Thymus (tissue), 11 donors: ENCODE measurements at regions not wholly inside any gene's neighbourhood (a gene's known extent, or its start where the extent isn't known, plus 50 kb on each side); places are given as distances from the start of the nearest gene placed in this dataset.

ENCODE experiments used
- DNase-seq, 9 donors: peaks; one replicate each; pipeline ENCODE4 v3.0.0-alpha.2; 2013; ENCODE audit warnings: low spot score in 9 of 9, low read depth in 6 of 9, missing footprints in 1 of 9
- H3K27ac ChIP-seq, 2 donors: one replicate each; pipeline ENCODE4 v1.5.1; 2013; ENCODE audit warnings: control low read depth in 1 of 2, low read depth in 1 of 2, low read length in 1 of 2, mild to moderate bottlenecking in 1 of 2, moderate library complexity in 1 of 2
- H3K27me3 ChIP-seq, 2 donors: one replicate each; pipeline ENCODE4 v1.5.1; 2013; ENCODE audit warnings: low read length in 1 of 2; ENCODE audit not compliant: control insufficient read depth in 2 of 2, insufficient read depth in 1 of 2
- H3K36me3 ChIP-seq, 2 donors: one replicate each; pipeline ENCODE4 v1.5.1; 2013; ENCODE audit warnings: low read length in 1 of 2, mild to moderate bottlenecking in 1 of 2, moderate library complexity in 1 of 2; ENCODE audit not compliant: control insufficient read depth in 2 of 2, insufficient read depth in 2 of 2
- H3K4me1 ChIP-seq, 2 donors: one replicate each; pipeline ENCODE4 v1.5.1; 2013; ENCODE audit warnings: low read length in 2 of 2; ENCODE audit not compliant: control insufficient read depth in 2 of 2, insufficient read depth in 2 of 2
- H3K4me3 ChIP-seq, 2 donors: one replicate each; pipeline ENCODE4 v1.5.1; 2013; ENCODE audit warnings: low read length in 2 of 2, control low read depth in 1 of 2, mild to moderate bottlenecking in 1 of 2
- H3K9me3 ChIP-seq, 2 donors: one replicate each; pipeline ENCODE4 v1.5.1; 2013; ENCODE audit warnings: low read length in 1 of 2, mild to moderate bottlenecking in 1 of 2; ENCODE audit not compliant: control insufficient read depth in 2 of 2, insufficient read depth in 1 of 2
- WGBS: extraction: QIAGEN DNeasy Blood & Tissue Kit; methylation state at CpG from one replicate; pipeline ENCODE4 v1.1.7; 2013; 5-methylcytosine and 5-hydroxymethylcytosine counted together
- donor health status: healthy.

DNA sequence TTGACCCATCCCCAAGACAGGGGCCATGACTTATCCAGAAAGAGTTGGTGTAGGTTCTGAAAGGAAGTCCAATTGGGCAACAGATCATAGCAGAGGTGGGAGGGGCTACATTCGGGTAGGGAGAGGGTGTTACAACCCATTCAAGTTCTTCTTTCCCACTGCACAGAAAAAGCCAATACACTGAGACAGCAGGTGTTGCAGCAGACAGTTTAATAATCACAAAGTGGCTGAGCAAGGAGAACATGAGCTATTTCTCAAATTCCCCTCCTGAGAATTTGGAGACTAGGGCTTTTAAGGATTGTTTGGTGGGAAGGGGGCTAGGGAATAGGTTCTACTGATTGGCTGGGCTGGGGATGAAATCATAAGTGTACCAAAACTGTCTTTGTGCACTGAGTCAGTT lies 328.4 kb upstream of the POU3F1 start:
- no peak for DNase-seq
- H3K4me1 ChIP-seq = no peaks in the 10 kb centered on the region
- no peak overlapping the region for H3K27ac ChIP-seq
- no peaks in the 10 kb centered on the region for H3K9me3 ChIP-seq
- no peaks in the 10 kb centered on the region for H3K36me3 ChIP-seq
- no peaks in the 10 kb centered on the region for H3K27me3 ChIP-seq
- 95% methylated on average over 1 of the region's 1 CpG for WGBS
- H3K4me3 ChIP-seq = no peak overlapping the region

DNA sequence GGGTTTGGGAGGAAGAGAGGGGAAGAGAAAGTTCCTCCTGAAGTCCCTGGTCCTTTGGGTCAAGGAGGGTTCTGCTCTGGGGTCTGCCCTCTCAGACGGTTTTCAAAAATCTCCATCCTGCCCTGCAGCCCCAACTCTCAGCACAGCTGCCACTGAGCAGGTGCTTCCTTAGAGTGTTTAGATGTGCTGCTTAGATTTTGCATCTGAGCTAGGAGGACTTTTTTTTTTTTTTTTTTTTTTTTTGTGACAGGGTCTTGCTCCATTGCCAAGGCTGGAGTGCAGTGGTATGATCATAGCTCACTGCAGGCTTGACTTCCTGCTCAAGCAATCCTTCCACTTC lies 324.9 kb upstream of the POU3F1 start:
- Histone ChIP-seq H3K9me3 (no peaks in the 10 kb centered on the region), H3K27ac (no peak overlapping the region), H3K27me3 (no peaks in the 10 kb centered on the region), H3K4me3 (no peak overlapping the region), H3K4me1 (no peaks in the 10 kb centered on the region), H3K36me3 (no peaks in the 10 kb centered on the region)
- no peak for DNase-seq
- WGBS = 40% methylated on average over 1 of the region's 1 CpG

- H3K4me1 ChIP-seq = no peaks in the 10 kb centered on the region
- no peaks in the 10 kb centered on the region for H3K36me3 ChIP-seq
- no peaks in the 10 kb centered on the region for H3K27me3 ChIP-seq
- H3K9me3 ChIP-seq = no peaks in the 10 kb centered on the region
- no peak overlapping the region for H3K4me3 ChIP-seq
- no peak overlapping the region for H3K27ac ChIP-seq
- WGBS = 66% methylated on average over 14 of the region's 14 CpGs
- no peak for DNase-seq
These were observed 324.3 kb upstream of the POU3F1 start for GRCh38 chr1:38370716-38371504.

DNA sequence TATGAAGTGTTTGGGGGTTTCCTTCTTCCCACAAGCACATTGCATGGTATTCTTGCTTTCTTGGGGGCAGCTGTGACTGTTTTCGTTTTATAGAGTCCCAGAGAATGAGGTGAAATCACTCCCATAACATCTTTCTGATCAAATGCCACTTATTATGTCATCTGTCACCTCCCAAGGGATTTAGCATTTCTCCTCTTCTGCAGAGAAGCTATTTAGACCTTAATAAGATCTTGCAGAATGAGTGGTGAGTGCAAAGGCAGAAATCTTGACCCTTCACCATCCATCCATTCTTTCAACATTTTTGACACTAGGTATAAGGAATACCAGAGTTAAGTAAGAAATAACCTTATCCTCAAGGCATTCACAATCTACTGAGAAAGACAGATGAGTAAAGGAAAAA lies 318.6 kb upstream of the POU3F1 start:
- WGBS = 51% methylated on average over 1 of the region's 1 CpG
- no peaks in the 10 kb centered on the region for H3K9me3 ChIP-seq

GRCh38 chr1:38361566-38361965 lies 315.0 kb upstream of the POU3F1 start:
- no peaks in the 10 kb centered on the region for H3K4me1 ChIP-seq
- no peaks in the 10 kb centered on the region for H3K9me3 ChIP-seq
- no peak for DNase-seq
- 72% methylated on average over 6 of the region's 6 CpGs for WGBS
- H3K4me3 ChIP-seq = no peak overlapping the region
- H3K36me3 ChIP-seq = no peaks in the 10 kb centered on the region
- H3K27me3 ChIP-seq = no peaks in the 10 kb centered on the region
- H3K27ac ChIP-seq = no peak overlapping the region

More for the DNA sequence above, 318.6 kb upstream of the POU3F1 start:
- Histone ChIP-seq H3K4me1 (no peaks in the 10 kb centered on the region), H3K27ac (no peak overlapping the region), H3K27me3 (no peaks in the 10 kb centered on the region), H3K36me3 (no peaks in the 10 kb centered on the region), H3K4me3 (no peak overlapping the region)
- DNase-seq = no peak

DNA sequence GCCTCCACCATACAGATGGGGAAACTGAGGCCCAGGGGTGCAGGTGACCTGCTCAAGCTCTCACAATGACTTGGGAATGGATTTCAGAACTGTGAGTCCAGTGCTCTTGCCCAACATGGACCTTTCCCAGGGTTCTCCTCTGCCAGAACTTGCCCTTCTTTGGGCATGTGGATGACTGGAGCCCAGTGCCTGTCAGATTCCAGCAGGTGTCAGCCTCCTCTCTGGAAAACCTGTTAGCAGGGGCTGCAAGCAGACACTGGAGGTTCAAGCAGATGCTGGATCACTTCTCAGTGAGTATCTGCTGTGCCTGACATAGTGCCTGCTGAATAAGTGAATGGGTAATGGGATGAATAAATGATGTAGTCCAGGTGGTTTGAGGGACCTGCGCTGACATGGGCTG lies 314.2 kb upstream of the POU3F1 start:
- Histone ChIP-seq H3K9me3 (no peaks in the 10 kb centered on the region), H3K36me3 (no peaks in the 10 kb centered on the region), H3K4me3 (no peak overlapping the region), H3K4me1 (no peaks in the 10 kb centered on the region), H3K27me3 (no peaks in the 10 kb centered on the region), H3K27ac (no peak overlapping the region)
- 89% methylated on average over 1 of the region's 1 CpG for WGBS
- DNase-seq = no peak

DNA sequence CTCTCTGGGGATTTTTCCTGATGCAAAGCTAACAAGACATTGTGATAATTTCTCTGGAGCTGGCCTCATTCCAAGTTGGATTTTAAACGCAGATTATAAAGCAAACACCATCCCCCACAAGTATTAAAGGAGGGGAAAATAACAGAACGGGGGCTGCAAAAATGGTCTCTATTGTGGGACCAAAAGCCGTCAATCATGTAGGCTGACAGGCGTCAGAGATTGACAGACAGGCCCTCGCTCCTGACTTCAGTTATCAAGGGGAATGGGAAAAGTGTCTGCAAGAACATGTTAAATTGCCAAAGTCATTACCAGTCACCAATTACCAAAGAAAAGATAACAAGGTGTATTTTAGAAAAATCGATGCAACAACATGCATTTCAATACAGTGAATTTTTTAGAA lies 307.4 kb upstream of the POU3F1 start:
- WGBS = 91% methylated on average over 6 of the region's 6 CpGs
- H3K4me1 ChIP-seq = no peaks in the 10 kb centered on the region
- no peaks in the 10 kb centered on the region for H3K27me3 ChIP-seq
- no peak overlapping the region for H3K4me3 ChIP-seq
- no peak overlapping the region for H3K27ac ChIP-seq
- no peaks in the 10 kb centered on the region for H3K36me3 ChIP-seq
- DNase-seq = no peak
- no peaks in the 10 kb centered on the region for H3K9me3 ChIP-seq

GRCh38 chr1:38352869-38353268 lies 306.3 kb upstream of the POU3F1 start:
- Histone ChIP-seq H3K4me3 (no peak overlapping the region), H3K36me3 (no peaks in the 10 kb centered on the region), H3K27ac (no peak overlapping the region), H3K9me3 (no peaks in the 10 kb centered on the region), H3K27me3 (no peaks in the 10 kb centered on the region), H3K4me1 (no peaks in the 10 kb centered on the region)
- no peak for DNase-seq
- WGBS = 68% methylated on average over 6 of the region's 6 CpGs

DNA sequence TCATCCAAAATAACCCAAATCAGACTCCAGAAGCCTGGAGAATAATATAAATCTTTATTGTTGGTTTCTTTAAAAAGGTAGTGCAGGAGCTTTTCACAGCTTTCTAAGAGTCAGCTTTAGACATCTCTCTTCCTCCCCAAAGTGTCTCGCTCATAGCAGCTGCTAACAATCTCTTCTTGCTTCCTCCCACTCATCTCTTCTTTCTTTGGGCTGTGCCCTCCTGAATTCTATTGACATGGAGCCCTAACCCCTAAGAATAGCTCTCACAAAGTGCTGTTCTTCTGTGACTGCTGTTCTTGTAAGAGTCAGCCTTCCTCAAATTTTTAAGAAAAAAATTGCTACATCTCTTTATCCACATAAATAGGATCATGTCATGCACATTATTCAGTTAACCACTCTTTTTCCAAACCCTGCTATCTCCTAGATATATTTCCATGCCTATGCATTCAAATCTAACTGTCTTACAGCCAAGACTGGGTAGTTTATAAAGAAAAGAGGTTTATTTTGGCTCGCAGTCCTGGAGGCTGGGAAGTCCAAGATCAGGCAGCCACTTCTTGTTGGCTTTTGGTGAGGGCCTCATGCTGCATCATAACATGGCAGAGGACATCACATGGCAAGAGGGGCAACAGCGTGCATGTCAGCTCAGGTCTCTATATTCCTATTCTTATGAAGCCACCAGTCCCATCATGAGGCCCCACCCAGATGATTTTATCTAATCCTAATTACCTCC lies 301.0 kb upstream of the POU3F1 start:
- no peaks in the 10 kb centered on the region for H3K36me3 ChIP-seq
- no peaks in the 10 kb centered on the region for H3K9me3 ChIP-seq
- H3K4me3 ChIP-seq = no peak overlapping the region
- no peak for DNase-seq
- WGBS = 84% methylated on average over 3 of the region's 3 CpGs
- H3K27me3 ChIP-seq = no peaks in the 10 kb centered on the region
- H3K27ac ChIP-seq = no peak overlapping the region
- H3K4me1 ChIP-seq = no peaks in the 10 kb centered on the region
